GM23248 (cell line): ENCODE measurements at regions not wholly inside any gene's neighbourhood (a gene's known extent, or its start where the extent isn't known, plus 50 kb on each side); places are given as distances from the start of the nearest gene placed in this dataset.

ENCODE experiments used
- EZH2 ChIP-seq: fragments of 200-600 bp; sonication (generic); IDR thresholded peaks from 2 replicates; pipeline ENCODE4 v1.6.1; 2018; ENCODE audit warnings: antibody characterized with exemption, mild to moderate bottlenecking; ENCODE audit not compliant: insufficient read depth, poor library complexity, severe bottlenecking
- EZH2phosphoT487 ChIP-seq: fragments of 200-600 bp; sonication (generic); IDR thresholded peaks from 2 replicates; pipeline ENCODE4 v1.6.1; 2018; ENCODE audit warnings: antibody characterized with exemption, moderate library complexity, mild to moderate bottlenecking, low read depth; ENCODE audit not compliant: insufficient read depth

DNA sequence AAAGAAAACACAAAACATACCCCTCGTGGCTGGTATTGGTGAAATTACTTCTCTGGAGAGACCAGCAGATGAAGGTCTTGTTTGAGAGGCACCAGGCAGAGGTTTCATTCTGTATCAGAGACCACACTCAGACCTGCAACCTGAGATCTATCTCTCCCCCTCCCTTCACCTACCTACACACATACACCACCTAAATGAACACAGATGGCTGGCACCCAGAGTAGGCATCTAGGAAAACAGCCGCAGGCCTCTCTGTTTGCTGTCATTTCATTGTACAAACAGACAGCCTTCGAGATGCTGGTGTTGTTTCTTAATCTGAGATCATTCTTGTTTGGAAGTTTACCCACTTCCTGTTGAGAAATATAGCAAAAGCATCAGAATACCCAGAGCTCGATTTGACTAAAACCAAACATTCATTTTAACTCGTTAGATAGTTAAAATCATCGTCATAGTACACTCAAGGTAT, 173.9 kb upstream of the SLC25A13 start:
- TF ChIP-seq EZH2 (no peak), EZH2phosphoT487 (no peak)
